ENCODE measurements at regions not wholly inside any gene's neighbourhood (a gene's known extent, or its start where the extent isn't known, plus 50 kb on each side); places are given as distances from the start of the nearest gene placed in this dataset.
"Not testable (repeated sequence)": the region's sequence is repeated elsewhere in the genome, so short reads cannot be mapped to it uniquely, and the experiment has no call there.

- H3K9me3 ChIP-seq; H3K36me3 ChIP-seq; DNase-seq; H3K27ac ChIP-seq; H3K4me1 ChIP-seq; intact Hi-C loops (cut with DNase I); H3K27me3 ChIP-seq; H3K4me3 ChIP-seq; ATAC-seq: not testable (repeated sequence)
- 100% methylated on average over 1 of the region's 9 CpGs for WGBS (ENCODE audit: insufficient coverage, low coverage, low lambda C conversion rate, missing lambda C conversion rate)
Observed at GRCh38 chr16:72729552-72729951, 318.4 kb downstream of the ZFHX3 start.

- no peak for DNase-seq
- Histone ChIP-seq H3K4me1 (no peaks in the 10 kb centered on the region), H3K27ac (no peak overlapping the region), H3K4me3 (no peak overlapping the region), H3K9me3 (no peaks in the 10 kb centered on the region), H3K27me3 (no peaks in the 10 kb centered on the region), H3K36me3 (no peaks in the 10 kb centered on the region)
- ATAC-seq = no peak
- TF ChIP-seq, protein P1, sequence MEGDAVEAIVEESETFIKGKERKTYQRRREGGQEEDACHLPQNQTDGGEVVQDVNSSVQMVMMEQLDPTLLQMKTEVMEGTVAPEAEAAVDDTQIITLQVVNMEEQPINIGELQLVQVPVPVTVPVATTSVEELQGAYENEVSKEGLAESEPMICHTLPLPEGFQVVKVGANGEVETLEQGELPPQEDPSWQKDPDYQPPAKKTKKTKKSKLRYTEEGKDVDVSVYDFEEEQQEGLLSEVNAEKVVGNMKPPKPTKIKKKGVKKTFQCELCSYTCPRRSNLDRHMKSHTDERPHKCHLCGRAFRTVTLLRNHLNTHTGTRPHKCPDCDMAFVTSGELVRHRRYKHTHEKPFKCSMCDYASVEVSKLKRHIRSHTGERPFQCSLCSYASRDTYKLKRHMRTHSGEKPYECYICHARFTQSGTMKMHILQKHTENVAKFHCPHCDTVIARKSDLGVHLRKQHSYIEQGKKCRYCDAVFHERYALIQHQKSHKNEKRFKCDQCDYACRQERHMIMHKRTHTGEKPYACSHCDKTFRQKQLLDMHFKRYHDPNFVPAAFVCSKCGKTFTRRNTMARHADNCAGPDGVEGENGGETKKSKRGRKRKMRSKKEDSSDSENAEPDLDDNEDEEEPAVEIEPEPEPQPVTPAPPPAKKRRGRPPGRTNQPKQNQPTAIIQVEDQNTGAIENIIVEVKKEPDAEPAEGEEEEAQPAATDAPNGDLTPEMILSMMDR (IDR thresholded peaks at IDR 0.05) = no peak
- TF ChIP-seq POLR2A (IDR thresholded peaks at IDR 0.05) = no peak
- intact Hi-C loops (cut with DNase I) = no loop called here
- 100% methylated on average over 3 of the region's 11 CpGs for WGBS (ENCODE audit: insufficient coverage, low coverage, low lambda C conversion rate, missing lambda C conversion rate)
Observed at GRCh38 chr16:72728516-72728915, 319.4 kb downstream of the ZFHX3 start.

DNA sequence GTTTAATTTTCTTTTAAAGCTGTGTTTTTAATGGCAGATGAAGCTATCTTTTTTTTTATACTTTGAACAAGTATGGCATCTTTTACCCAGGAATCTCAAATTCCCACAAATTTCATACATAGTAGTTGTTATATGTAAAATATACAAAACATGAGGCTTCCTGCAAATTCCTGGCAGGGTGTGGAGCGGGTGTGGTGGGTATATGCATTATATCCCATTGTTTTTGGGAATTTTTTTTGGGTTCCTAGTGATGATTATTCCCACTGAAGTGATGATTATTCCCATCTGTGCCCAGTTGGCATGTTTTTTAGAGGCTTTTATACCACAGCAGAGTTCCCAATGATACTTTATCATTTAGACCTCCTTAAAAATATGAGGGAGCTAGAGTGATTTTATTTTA is 320.4 kb downstream of the ZFHX3 start:
- no peaks in the 10 kb centered on the region for H3K4me1 ChIP-seq
- WGBS (ENCODE audit: insufficient coverage, low coverage, low lambda C conversion rate, missing lambda C conversion rate) = 100% methylated on average over 1 of the region's 1 CpG
- H3K36me3 ChIP-seq = no peaks in the 10 kb centered on the region
- H3K4me3 ChIP-seq = no peak overlapping the region
- no peak overlapping the region for H3K27ac ChIP-seq
- TF ChIP-seq, protein P1 (IDR thresholded peaks at IDR 0.05) = no peak
- no peak for TF ChIP-seq POLR2A (IDR thresholded peaks at IDR 0.05)
- ATAC-seq = no peak
- intact Hi-C loops (cut with DNase I) = no loop called here
- no peaks in the 10 kb centered on the region for H3K9me3 ChIP-seq
- H3K27me3 ChIP-seq = no peaks in the 10 kb centered on the region
- no peak for DNase-seq

- ATAC-seq (no peak), DNase-seq (no peak)
- no peak overlapping the region for H3K4me3 ChIP-seq
- no peaks in the 10 kb centered on the region for H3K4me1 ChIP-seq
- intact Hi-C loops (cut with DNase I) = no loop called here
- H3K9me3 ChIP-seq = no peaks in the 10 kb centered on the region
- no peak for TF ChIP-seq POLR2A (IDR thresholded peaks at IDR 0.05)
- TF ChIP-seq, protein P1 (IDR thresholded peaks at IDR 0.05) = no peak
- no peaks in the 10 kb centered on the region for H3K27me3 ChIP-seq
- WGBS (ENCODE audit: insufficient coverage, low coverage, low lambda C conversion rate, missing lambda C conversion rate) = 75% methylated on average over 2 of the region's 2 CpGs
- no peaks in the 10 kb centered on the region for H3K36me3 ChIP-seq
- H3K27ac ChIP-seq = no peak overlapping the region
Observed at GRCh38 chr16:72725643-72726042, 322.3 kb downstream of the ZFHX3 start.

- TF ChIP-seq POLR2A (IDR thresholded peaks at IDR 0.05) = no peak
- TF ChIP-seq, protein P1 (IDR thresholded peaks at IDR 0.05) = no peak
- 77% methylated on average over 4 of the region's 4 CpGs for WGBS (ENCODE audit: insufficient coverage, low coverage, low lambda C conversion rate, missing lambda C conversion rate)
- H3K4me3 ChIP-seq = no peak overlapping the region
- H3K4me1 ChIP-seq = no peaks in the 10 kb centered on the region
- DNase-seq (no peak), ATAC-seq (peak in 1 of 4 donors; percentile 35)
- H3K9me3 ChIP-seq = no peaks in the 10 kb centered on the region
- no peaks in the 10 kb centered on the region for H3K36me3 ChIP-seq
- intact Hi-C loops (cut with DNase I) = no loop called here
- H3K27ac ChIP-seq = no peak overlapping the region
- no peaks in the 10 kb centered on the region for H3K27me3 ChIP-seq
Observed at GRCh38 chr16:72723781-72724180, 324.1 kb downstream of the ZFHX3 start.

All from right lobe of liver (tissue), 6 donors.